Erythroblast (primary cell): ENCODE measurements at regions not wholly inside any gene's neighbourhood (a gene's known extent, or its start where the extent isn't known, plus 50 kb on each side); places are given as distances from the start of the nearest gene placed in this dataset.

Experiments used
- DNase-seq, 2 experiments: peaks; one replicate each; lab custom pipeline; 2025; lab: John Stamatoyannopoulos, UW
- GATA1 ChIP-seq: IDR thresholded peaks from 2 replicates; pipeline ENCODE4 v1.6.1; 2011; ENCODE audit warnings: low read depth, mild to moderate bottlenecking, control low read depth, low read length, moderate library complexity
- POLR2A ChIP-seq: IDR thresholded peaks from 2 replicates; pipeline ENCODE4 v1.6.1; 2011; ENCODE audit warnings: mild to moderate bottlenecking, low read length

- no peak for TF ChIP-seq GATA1
- TF ChIP-seq POLR2A = no peak
- no peak for DNase-seq
Observed at GRCh38 chr2:66242099-66242789, 192.7 kb upstream of the MEIS1 start.

DNA sequence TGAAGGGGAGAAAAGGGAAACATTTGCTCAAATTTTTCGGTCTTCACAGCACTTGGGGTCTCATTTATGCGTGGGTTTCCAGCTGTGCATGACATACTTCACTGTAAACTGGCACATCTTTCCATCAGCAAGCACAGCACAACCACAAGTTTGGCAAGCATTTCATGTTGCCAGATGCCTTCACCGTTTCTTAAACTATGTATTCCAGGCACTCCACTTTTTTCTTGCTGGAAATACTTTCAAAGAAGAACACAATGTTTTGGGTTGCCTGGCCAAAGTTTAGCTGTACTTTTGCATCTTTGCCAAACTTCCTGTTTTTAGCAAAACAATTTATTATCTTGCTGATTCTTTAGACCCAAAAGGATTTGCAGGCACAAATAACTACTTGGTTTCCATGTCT, 194.6 kb upstream of the MEIS1 start:
- DNase-seq = no peak
- TF ChIP-seq GATA1 (no peak), POLR2A (no peak)

- TF ChIP-seq GATA1 (no peak), POLR2A (no peak)
- DNase-seq = no peak
Observed at GRCh38 chr2:66239655-66240054, 195.3 kb upstream of the MEIS1 start.

DNA sequence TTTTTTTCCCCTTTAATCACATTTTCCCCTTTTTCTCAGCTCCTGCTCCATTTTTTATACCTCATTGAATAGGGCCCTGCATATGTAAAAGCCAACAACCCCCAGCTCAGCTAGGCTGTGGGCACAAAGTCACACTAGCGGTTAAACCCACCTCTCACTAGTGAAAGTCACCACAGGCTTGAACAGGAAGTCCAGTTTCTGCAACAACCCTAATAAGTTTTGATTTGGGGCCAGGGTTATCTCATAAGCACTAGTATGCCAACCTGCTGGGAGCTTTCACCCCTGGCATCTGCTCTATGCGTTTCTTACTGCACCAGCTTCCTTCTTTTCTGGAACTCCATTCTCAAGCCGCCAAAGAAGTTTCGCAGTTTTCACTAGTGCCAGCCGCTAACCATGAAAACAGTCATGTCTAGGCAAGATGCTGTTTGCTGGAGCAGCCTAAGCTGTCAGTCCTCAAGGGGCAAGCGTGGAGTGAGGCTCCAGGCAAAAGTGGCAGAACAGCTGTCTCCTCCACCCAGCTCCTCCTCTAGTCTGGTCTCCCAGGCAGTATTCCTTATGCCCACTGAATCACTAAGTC, 197.0 kb upstream of the MEIS1 start:
- no peak for TF ChIP-seq GATA1
- TF ChIP-seq POLR2A = no peak
- no peak for DNase-seq

DNA sequence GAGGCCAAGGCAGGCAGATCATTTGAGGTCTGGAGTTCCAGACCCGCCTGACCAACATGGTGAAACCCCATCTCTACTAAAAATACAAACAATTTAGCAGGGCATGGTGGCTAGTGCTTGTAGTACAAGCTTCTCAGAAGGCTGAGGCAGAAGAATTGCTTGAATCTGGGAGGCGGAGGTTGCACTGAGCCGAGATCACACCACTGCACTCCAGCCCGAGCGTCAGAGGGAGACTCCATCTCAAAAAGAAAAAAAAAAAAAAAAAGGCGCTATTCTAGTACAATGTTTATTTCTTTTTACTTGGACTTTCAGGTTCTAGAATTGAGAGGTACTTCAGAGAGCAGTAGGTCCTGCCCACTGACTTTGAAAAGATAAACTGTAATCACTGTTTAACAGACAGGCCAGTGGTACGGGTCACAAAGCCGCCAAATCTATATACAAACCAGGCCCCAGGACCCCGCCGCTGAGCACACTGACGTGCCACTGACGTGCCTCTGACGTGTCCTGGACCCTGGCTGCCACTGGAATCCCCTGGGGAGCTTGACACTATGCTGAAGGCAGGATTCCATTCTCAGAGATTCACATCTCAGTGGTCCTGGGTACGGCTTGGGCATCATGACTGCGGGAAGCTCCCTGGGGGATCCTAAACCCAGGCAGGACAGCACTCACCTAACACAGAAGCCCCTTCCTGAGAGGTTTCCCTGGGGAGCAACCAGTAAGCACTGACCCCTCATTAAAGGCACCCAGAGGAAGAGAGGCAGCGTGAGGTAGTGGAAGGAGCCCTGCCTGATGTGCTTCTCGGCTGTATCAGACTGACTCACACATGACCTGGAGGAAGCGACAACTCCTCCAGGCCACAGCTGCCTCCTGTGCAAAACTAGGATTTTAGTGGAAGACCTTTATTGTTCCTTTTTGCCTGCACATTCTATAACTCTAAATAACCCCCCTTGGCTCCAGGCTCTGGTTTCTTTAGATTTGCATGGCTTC, 197.8 kb upstream of the MEIS1 start:
- TF ChIP-seq POLR2A (no peak), GATA1 (no peak)
- DNase-seq = no peak

- no peak for DNase-seq
- no peak for TF ChIP-seq POLR2A
- no peak for TF ChIP-seq GATA1
Observed at GRCh38 chr2:66236067-66236685, 198.7 kb upstream of the MEIS1 start.

GRCh38 chr2:66235428-66235827, 199.5 kb upstream of the MEIS1 start:
- TF ChIP-seq POLR2A (no peak), GATA1 (no peak)

DNA sequence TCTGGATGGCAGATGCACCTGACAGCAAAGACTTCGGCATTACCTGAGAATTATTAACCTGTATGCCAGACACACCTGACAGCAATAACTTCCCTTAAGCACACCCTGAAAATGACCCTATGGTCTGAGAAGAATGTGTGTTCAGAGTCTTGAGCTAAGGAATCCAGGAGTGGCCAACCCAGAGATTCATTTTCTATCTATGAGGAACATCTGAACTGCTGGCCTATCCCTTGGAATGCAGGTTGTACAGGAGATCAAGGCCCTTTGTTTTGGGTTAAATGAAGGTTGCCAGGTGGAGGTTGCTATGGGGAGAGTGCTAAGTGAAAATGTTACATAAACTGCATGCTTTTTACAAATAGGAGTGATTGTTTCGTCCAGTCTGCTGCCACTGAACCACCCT, 200.9 kb upstream of the MEIS1 start:
- DNase-seq = no peak
- TF ChIP-seq POLR2A (no peak), GATA1 (no peak)

More at GRCh38 chr2:66235428-66235827, 199.5 kb upstream of the MEIS1 start:
- no peak for DNase-seq

GRCh38 chr2:66228128-66228547, 206.8 kb upstream of the MEIS1 start:
- TF ChIP-seq GATA1 (no peak), POLR2A (no peak)
- no peak for DNase-seq

DNA sequence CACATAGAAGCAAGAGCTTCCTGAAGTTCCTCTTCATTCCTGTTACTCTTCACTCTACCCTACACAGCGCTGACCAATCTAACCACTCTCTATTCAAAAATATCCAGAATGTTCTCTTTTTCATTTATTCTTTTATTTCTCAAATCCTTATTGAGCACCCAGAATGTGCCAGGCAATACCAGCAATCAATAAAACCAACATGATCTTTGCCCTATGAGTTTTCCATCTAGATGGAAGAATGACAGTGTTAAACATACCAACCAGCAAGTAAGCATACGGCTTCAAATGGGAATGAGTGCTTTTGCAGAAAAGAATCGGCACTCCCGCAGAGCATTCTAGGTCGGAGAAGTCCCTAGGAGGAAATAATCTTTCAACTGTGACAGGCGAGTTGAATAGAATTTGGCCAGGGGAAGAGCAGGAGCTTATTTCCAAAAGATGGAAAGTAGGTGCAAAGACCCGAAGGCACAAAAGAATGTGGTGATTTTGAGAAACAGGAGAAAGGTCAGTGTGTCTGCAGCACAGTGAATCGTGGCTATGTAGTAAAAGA, 217.8 kb upstream of the MEIS1 start:
- no peak for DNase-seq
- TF ChIP-seq POLR2A (no peak), GATA1 (no peak)

DNA sequence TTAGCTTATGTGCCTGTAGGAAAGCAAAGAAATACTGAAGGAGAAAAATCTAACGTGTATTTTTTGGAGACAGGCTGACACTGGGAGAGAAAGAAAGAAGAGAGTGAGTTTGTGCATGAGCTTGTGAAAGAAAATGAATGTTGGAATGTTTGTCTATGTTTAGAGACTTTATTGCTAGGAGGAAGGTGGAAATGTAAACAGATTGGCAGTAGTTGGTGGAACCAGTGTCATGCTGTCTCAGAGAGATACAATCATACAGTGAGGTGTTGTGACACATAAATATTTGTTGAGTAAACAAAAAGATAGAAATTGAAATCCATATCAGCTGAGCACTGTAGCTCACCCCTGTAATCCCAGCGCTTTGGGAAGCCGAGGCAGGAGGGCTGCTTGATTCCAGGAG, 222.2 kb upstream of the MEIS1 start:
- no peak for TF ChIP-seq GATA1
- DNase-seq = no peak

- TF ChIP-seq POLR2A (no peak), GATA1 (no peak)
- DNase-seq = no peak
Observed at GRCh38 chr2:66202586-66202985, 232.3 kb upstream of the MEIS1 start.

DNA sequence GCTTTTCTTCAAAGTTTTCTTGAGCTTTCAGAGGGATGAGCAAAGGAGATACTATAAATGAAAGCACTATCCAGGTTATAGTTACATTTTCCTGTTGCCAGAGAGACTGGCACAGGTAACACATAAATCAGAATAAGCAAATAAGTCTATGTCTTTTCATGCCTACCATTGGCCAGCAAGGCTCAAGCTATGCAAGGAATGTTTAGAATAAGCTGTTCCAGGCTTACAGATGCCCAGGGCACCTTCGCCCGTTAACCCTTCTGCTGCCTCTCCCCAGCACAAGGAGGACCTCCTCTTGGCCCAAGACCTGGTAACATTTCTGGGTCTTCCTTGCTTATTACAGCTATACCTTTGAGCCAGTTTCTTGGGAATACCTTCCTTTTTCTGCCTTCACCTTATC, 233.7 kb upstream of the MEIS1 start:
- DNase-seq = no peak
- TF ChIP-seq GATA1 = no peak
- no peak for TF ChIP-seq POLR2A
